Mesodermal cell (in vitro differentiated cells): ENCODE measurements at regions not wholly inside any gene's neighbourhood (a gene's known extent, or its start where the extent isn't known, plus 50 kb on each side); places are given as distances from the start of the nearest gene placed in this dataset.

Source experiments
- H3K27ac ChIP-seq: 2 replicates; pipeline ENCODE4 v1.7.0; 2013; ENCODE audit warnings: mild to moderate bottlenecking, low read depth, low read length, moderate library complexity; ENCODE audit not compliant: severe bottlenecking
- H3K36me3 ChIP-seq: 2 replicates; pipeline ENCODE4 v1.7.1; 2013; ENCODE audit warnings: mild to moderate bottlenecking, low read length, moderate library complexity; ENCODE audit not compliant: control insufficient read depth, insufficient read depth
- H3K4me1 ChIP-seq: one replicate; pipeline ENCODE4 v1.7.1; 2013; ENCODE audit warnings: mild to moderate bottlenecking, low read length; ENCODE audit not compliant: insufficient read depth, control insufficient read depth, poor library complexity, severe bottlenecking
- H3K4me3 ChIP-seq: 2 replicates; pipeline ENCODE4 v1.7.0; 2013; ENCODE audit warnings: low read length, control low read depth, mild to moderate bottlenecking; ENCODE audit not compliant: insufficient read depth, poor library complexity, severe bottlenecking; ENCODE audit errors: extremely low read depth
- H3K9me3 ChIP-seq: 2 replicates; pipeline ENCODE4 v1.7.1; 2013; ENCODE audit warnings: mild to moderate bottlenecking, low read length, moderate library complexity; ENCODE audit not compliant: control insufficient read depth
- WGBS, 2 experiments: methylation state at CpG; one replicate each; pipeline ENCODE4 v1.1.5; 2013; ENCODE audit warnings: missing lambda C conversion rate in 2 of 2; ENCODE audit not compliant: insufficient coverage in 2 of 2; 5-methylcytosine and 5-hydroxymethylcytosine counted together

GRCh38 chr18:64893349-64893748 is 744.5 kb upstream of the LINC00305 start:
- Histone ChIP-seq H3K4me1 (no peaks in the 10 kb centered on the region), H3K9me3 (no peaks in the 10 kb centered on the region), H3K4me3 (no peak overlapping the region), H3K27ac (no peak overlapping the region), H3K36me3 (no peaks in the 10 kb centered on the region)
- WGBS, 2 experiments: 90 to 93% methylated on average over 2 to 3 of the region's 3 CpGs

GRCh38 chr18:64888956-64889355 is 740.1 kb upstream of the LINC00305 start:
- no peaks in the 10 kb centered on the region for H3K36me3 ChIP-seq
- H3K9me3 ChIP-seq: no peaks in the 10 kb centered on the region
- no peak overlapping the region for H3K4me3 ChIP-seq
- H3K27ac ChIP-seq: no peak overlapping the region
- 80 to 85% methylated on average over 2 of the region's 4 CpGs for WGBS, 2 experiments
- no peaks in the 10 kb centered on the region for H3K4me1 ChIP-seq

GRCh38 chr18:64886995-64887394 is 738.1 kb upstream of the LINC00305 start:
- Histone ChIP-seq H3K27ac (no peak overlapping the region), H3K4me1 (no peaks in the 10 kb centered on the region), H3K36me3 (no peaks in the 10 kb centered on the region), H3K9me3 (no peaks in the 10 kb centered on the region), H3K4me3 (no peak overlapping the region)
- WGBS, 2 experiments: no CpG with 5 or more reads among the region's 1 CpG

- Histone ChIP-seq H3K4me3 (no peak overlapping the region), H3K9me3 (no peaks in the 10 kb centered on the region), H3K4me1 (no peaks in the 10 kb centered on the region), H3K27ac (no peak overlapping the region), H3K36me3 (no peaks in the 10 kb centered on the region)
- WGBS, 2 experiments: 83% methylated on average over 2 of the region's 3 CpGs; no CpG with 5 or more reads in 1 of the 2 experiments
Observed at GRCh38 chr18:64882896-64883295, 734.0 kb upstream of the LINC00305 start.

DNA sequence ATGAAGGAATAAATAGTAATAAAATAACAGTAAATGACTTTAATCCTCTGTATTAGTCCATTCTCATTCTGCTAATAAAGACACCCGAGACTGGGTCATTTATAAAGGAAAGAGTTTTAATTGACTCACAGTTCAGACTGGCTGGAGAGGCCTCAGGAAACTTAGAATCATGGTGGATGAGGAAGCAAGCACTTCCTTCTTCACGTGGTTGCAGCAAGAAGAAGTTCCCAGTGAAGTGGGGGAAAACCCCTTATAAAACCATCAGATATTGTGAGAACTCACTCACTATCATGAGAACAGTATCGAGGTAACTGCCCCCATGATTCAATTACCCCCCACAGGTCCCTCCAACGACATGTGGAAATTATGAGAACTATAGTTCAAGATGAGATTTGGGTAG is 727.9 kb upstream of the LINC00305 start:
- H3K4me3 ChIP-seq: no peak overlapping the region
- H3K4me1 ChIP-seq: no peaks in the 10 kb centered on the region
- H3K27ac ChIP-seq: no peak overlapping the region
- 80% methylated on average over 1 of the region's 4 CpGs; no CpG with 5 or more reads in 1 of the 2 experiments for WGBS, 2 experiments
- no peaks in the 10 kb centered on the region for H3K36me3 ChIP-seq
- no peaks in the 10 kb centered on the region for H3K9me3 ChIP-seq

GRCh38 chr18:64872710-64873458 is 724.0 kb upstream of the LINC00305 start:
- no peaks in the 10 kb centered on the region for H3K9me3 ChIP-seq
- 86 to 95% methylated on average over 1 to 3 of the region's 3 CpGs for WGBS, 2 experiments
- no peak overlapping the region for H3K4me3 ChIP-seq
- H3K36me3 ChIP-seq: no peaks in the 10 kb centered on the region
- H3K27ac ChIP-seq: no peak overlapping the region
- H3K4me1 ChIP-seq: no peaks in the 10 kb centered on the region

GRCh38 chr18:64854112-64854511 is 705.2 kb upstream of the LINC00305 start:
- Histone ChIP-seq H3K4me3 (no peak overlapping the region), H3K4me1 (no peaks in the 10 kb centered on the region), H3K9me3 (no peaks in the 10 kb centered on the region), H3K36me3 (no peaks in the 10 kb centered on the region), H3K27ac (no peak overlapping the region)
- WGBS, 2 experiments: 83% methylated on average over 1 of the region's 1 CpG; no CpG with 5 or more reads in 1 of the 2 experiments

DNA sequence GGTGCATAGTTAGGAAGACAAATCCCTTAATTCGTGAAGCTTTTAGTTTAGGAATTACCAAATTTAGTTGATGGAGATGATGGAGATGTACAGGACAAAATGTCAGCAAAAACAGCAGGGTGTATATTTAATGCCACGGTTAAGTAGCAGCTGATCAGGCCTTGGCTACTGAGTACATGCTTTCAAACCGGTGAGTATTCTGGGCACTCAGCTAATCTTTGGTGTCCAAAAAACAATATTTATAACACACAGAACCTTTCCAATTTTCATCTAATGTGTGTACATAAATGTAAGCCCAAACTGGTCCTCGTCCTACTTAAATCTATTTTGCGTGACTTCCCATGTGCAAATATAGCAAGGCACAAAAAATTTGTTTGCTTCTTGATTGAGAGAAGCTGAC is 703.4 kb upstream of the LINC00305 start:
- WGBS, 2 experiments: 85 to 90% methylated on average over 4 of the region's 5 CpGs
- Histone ChIP-seq H3K36me3 (no peaks in the 10 kb centered on the region), H3K27ac (no peak overlapping the region), H3K4me3 (no peak overlapping the region), H3K9me3 (no peaks in the 10 kb centered on the region), H3K4me1 (no peaks in the 10 kb centered on the region)

DNA sequence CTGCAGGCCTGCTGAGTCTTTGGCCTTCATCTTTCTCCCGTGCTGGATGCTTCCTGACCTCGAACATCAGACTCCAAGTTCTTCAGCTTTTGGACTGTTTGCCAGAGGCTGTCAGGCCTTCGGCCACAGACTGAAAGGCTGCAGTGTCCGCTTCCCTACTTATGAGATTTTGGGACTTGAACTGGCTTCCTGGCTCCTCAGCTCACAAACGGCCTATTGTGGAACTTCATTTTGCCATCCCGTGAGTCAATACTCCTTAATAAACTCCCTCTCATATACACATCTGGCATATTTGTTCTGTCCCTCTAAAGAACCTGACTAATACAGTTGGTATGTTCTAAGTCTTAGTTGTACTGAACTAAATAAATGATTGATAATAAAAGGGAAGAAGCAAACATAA is 702.8 kb upstream of the LINC00305 start:
- WGBS, 2 experiments: 78 to 82% methylated on average over 5 of the region's 6 CpGs
- Histone ChIP-seq H3K4me1 (no peaks in the 10 kb centered on the region), H3K4me3 (no peak overlapping the region), H3K9me3 (no peaks in the 10 kb centered on the region), H3K27ac (no peak overlapping the region), H3K36me3 (no peaks in the 10 kb centered on the region)

GRCh38 chr18:64850791-64851190 is 701.9 kb upstream of the LINC00305 start:
- no peak overlapping the region for H3K27ac ChIP-seq
- H3K4me3 ChIP-seq: no peak overlapping the region
- 100% methylated on average over 1 of the region's 1 CpG; no CpG with 5 or more reads in 1 of the 2 experiments for WGBS, 2 experiments
- no peaks in the 10 kb centered on the region for H3K36me3 ChIP-seq
- H3K9me3 ChIP-seq: no peaks in the 10 kb centered on the region
- no peaks in the 10 kb centered on the region for H3K4me1 ChIP-seq

DNA sequence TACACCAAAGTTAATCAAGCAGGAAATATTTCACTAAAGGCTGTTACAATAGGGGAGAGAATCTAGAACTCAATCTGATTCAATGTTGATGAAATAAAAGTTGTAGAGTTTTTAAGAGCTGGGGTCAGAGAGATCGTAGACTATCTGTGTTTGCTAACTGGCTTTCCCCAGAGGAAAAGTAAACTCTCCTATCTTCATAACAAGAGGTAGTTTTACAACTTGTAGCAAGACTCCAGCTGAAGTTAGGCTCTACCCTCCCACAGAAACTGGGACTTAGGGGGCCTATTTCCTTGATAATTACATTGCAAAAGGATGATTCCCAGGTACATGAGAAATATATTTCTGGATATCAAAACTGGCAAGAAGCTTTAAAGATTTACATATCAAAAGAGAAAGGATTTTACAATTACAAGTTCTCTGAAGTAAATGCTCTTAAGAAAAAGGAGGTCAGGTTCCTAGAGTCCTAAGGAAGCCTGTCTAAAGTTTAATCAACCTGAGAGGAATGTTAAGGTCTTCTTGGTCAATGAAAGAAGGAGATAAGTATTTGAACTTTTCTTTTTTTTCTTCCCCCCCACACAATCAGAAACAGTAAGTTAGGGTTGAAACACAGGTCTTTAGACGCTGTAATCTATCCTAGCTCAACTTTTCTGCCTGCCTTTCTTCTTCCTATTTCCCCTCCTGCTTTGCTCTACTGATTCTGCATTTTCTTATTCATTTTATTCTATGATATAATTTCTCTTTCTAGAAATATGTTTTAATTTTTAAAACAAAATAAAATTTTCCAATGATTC is 692.2 kb upstream of the LINC00305 start:
- H3K4me3 ChIP-seq: no peak overlapping the region

More for the DNA sequence above, 692.2 kb upstream of the LINC00305 start:
- H3K9me3 ChIP-seq: no peaks in the 10 kb centered on the region
- no peaks in the 10 kb centered on the region for H3K4me1 ChIP-seq
- no CpG with 5 or more reads among the region's 2 CpGs for WGBS, 2 experiments
- no peaks in the 10 kb centered on the region for H3K36me3 ChIP-seq
- no peak overlapping the region for H3K27ac ChIP-seq
